ENCODE measurements at regions not wholly inside any gene's neighbourhood (a gene's known extent, or its start where the extent isn't known, plus 50 kb on each side); places are given as distances from the start of the nearest gene placed in this dataset.

DNA sequence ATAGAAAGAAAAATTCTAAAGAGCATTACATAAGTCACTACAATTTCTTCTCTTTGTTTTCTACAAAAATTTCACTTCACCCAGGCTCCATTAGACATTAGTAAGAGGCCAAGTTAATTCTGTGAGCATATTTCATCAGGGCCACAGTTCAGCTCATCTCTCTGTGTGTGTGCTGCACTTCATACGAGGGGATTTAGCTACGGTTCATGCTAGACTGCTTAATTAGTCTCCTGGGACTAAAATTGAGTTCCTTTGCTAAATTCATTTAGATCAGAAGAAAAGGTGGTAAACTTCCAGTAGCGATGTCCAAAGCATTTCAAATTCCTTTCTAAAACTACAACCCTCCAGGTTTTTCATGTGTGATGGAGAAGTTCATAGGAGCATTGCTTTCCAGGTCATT, 83.1 kb upstream of the SETMAR start:
- Mint-ChIP-seq H3K27ac (no peak overlapping the region), H3K4me3 (no peak overlapping the region), H3K9me3 (peaks cover 9% of the 10 kb centered on the region), H3K27me3 (ENCODE audit: low read depth) (no peaks in the 10 kb centered on the region), H3K36me3 (ENCODE audit: low read depth) (no peaks in the 10 kb centered on the region), H3K4me1 (ENCODE audit: low read depth) (no peaks in the 10 kb centered on the region)
- DNase-seq, result no peak
- intact Hi-C loops (cut with micrococcal nuclease), result no loop called here
- CTCF ChIA-PET, result no interaction called here

DNA sequence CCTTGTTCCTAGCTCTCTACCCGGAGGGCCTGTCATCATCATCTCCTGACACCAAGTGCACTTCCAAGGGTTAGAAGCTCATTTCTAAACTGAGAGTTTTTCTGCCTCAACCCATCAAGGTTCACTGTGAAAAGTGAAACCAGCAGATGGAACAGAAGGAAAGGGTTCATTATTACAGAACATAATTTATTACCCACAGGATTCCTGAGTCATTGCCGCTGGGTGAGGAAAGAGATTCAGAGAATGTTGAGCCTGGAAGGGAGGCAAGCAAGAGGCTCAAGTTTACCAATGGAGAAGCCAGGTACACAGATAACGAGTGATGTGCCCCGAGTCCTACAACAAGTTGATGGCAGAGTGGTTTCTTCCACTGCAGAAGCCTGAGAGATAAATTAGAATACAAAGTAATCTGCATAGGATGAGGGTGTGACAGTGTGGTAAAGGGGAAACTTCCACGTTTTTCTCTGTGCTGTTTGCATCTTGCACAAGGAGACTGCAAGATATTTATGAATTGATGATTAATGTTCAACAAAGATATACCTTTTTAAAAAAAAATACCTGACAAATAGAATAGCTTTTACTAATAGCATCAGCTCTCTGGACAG, 80.5 kb upstream of the SETMAR start:
- CTCF ChIA-PET, result no interaction called here

DNA sequence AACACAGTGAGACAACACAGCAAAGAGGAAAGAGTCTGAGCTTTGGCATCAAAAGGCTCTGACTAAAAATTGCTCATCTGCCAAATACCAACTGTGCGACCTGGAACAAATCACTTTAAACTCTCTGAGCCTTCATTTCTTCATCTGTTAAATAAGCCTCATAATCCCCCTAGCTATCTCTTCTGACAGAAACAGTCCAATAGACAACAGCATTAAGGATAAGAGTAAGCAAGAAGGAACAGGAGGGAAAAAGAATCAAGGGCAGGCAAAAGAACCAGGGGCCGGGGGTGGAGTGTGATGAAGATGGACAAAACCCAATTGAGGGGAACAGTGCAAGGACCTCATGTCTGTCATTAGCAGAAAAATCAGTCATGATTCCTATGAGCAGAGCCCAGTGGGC, 79.4 kb upstream of the SETMAR start:
- H3K9me3 Mint-ChIP-seq, result no peaks in the 10 kb centered on the region
- H3K4me1 Mint-ChIP-seq (ENCODE audit: low read depth), result no peaks in the 10 kb centered on the region
- DNase-seq, result no peak
- CTCF ChIA-PET, result no interaction called here
- no peak overlapping the region for H3K4me3 Mint-ChIP-seq
- intact Hi-C loops (cut with micrococcal nuclease), result no loop called here
- no peaks in the 10 kb centered on the region for H3K36me3 Mint-ChIP-seq (ENCODE audit: low read depth)
- H3K27ac Mint-ChIP-seq, result no peak overlapping the region
- H3K27me3 Mint-ChIP-seq (ENCODE audit: low read depth), result no peaks in the 10 kb centered on the region

More for the DNA sequence above, 80.5 kb upstream of the SETMAR start:
- no peak overlapping the region for H3K4me3 Mint-ChIP-seq
- no peak overlapping the region for H3K27ac Mint-ChIP-seq
- intact Hi-C loops (cut with micrococcal nuclease), result no loop called here
- H3K4me1 Mint-ChIP-seq (ENCODE audit: low read depth), result no peaks in the 10 kb centered on the region
- no peaks in the 10 kb centered on the region for H3K36me3 Mint-ChIP-seq (ENCODE audit: low read depth)
- H3K9me3 Mint-ChIP-seq, result no peaks in the 10 kb centered on the region
- H3K27me3 Mint-ChIP-seq (ENCODE audit: low read depth), result no peaks in the 10 kb centered on the region
- DNase-seq, result no peak

DNA sequence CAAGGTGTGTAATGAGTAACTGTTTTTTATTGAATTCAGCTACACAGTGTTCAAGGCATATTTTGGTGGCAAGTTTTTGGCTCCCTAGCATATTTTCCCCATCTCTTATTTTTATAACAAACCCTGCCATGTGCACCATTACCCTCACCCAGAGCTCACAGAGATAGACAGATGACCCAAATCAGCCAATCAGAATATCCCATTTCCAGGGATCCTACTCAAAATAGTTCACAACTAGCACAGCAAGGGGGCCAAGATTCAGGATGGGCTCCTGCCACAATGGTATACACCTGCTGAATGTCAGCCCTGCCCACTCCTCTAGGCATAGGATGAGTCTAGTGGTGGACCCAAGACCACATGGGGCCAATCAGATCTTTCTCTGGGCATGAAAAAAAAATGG, 78.8 kb upstream of the SETMAR start:
- Mint-ChIP-seq H3K4me1 (ENCODE audit: low read depth) (no peaks in the 10 kb centered on the region), H3K4me3 (no peak overlapping the region), H3K27ac (no peak overlapping the region), H3K27me3 (ENCODE audit: low read depth) (no peaks in the 10 kb centered on the region), H3K36me3 (ENCODE audit: low read depth) (no peaks in the 10 kb centered on the region), H3K9me3 (no peaks in the 10 kb centered on the region)
- CTCF ChIA-PET, result no interaction called here
- intact Hi-C loops (cut with micrococcal nuclease), result no loop called here
- DNase-seq, result no peak

DNA sequence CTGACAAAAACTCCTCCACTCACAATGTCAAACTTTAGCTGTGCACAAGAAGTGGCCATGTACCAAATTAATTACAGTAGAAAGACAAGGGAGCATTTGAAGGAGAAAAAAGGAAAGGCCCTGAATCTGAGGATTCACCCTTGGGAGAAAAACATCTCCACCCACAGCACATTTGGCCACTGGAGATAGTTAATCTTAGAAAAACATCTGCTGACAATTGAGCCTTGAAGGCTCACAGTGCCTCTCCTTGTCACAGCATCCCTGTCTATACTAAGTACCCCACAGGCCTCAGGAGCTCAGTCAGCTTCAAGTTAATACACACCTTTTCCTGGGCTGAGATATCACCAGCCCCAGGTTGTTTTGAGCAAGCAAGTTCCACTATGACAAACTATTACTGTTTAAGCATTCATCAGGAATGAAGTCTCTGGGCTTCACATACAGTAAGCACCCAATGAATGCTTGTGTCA, 78.1 kb upstream of the SETMAR start:
- no peaks in the 10 kb centered on the region for H3K4me1 Mint-ChIP-seq (ENCODE audit: low read depth)
- H3K27me3 Mint-ChIP-seq (ENCODE audit: low read depth), result no peaks in the 10 kb centered on the region
- no peaks in the 10 kb centered on the region for H3K9me3 Mint-ChIP-seq
- no peak overlapping the region for H3K27ac Mint-ChIP-seq
- no peaks in the 10 kb centered on the region for H3K36me3 Mint-ChIP-seq (ENCODE audit: low read depth)
- no peak for DNase-seq
- intact Hi-C loops (cut with micrococcal nuclease), result no loop called here
- H3K4me3 Mint-ChIP-seq, result no peak overlapping the region
- CTCF ChIA-PET, result no interaction called here

DNA sequence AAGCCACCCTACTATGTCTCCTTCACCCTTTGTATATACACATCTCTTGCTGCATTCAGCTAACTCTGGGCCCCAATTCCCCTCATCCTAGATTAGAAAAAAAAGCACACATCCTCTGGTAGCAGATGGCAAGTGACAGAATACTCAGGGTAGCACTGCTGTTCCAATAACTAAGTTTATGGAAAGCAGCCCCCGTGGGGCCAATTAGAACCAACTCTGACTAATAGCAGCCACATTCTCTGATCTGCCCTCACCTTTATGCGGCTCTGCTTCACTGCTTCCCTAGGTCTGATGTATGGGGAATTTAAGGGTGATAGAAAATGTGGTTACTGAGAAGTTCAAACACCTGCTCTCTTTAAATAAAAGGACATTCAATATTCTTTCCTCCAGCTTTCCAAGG, 74.9 kb upstream of the SETMAR start:
- no peaks in the 10 kb centered on the region for H3K4me1 Mint-ChIP-seq (ENCODE audit: low read depth)
- H3K27me3 Mint-ChIP-seq (ENCODE audit: low read depth), result no peaks in the 10 kb centered on the region
- DNase-seq, result no peak
- H3K9me3 Mint-ChIP-seq, result no peaks in the 10 kb centered on the region
- H3K4me3 Mint-ChIP-seq, result no peak overlapping the region
- intact Hi-C loops (cut with micrococcal nuclease), result no loop called here
- CTCF ChIA-PET, result no interaction called here
- H3K36me3 Mint-ChIP-seq (ENCODE audit: low read depth), result no peaks in the 10 kb centered on the region
- H3K27ac Mint-ChIP-seq, result no peak overlapping the region

DNA sequence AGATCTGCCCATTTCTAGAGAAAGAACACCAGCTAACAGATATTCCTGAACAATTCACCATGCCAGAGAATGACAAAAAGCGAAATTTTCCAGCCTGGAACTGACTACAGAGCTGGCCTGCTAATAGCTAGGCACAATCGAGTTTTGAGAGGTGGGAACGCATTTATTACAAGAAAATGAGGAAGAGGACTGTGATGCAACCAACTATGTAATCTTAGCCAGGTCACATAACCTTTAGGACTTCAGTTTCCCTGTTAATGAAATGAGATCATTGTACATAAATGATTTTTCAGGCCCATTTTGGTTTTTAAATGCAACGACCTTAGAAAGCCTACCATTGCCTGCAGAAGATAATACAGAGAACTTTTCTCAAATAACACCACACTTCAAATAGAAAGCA, 72.1 kb upstream of the SETMAR start:
- CTCF ChIA-PET, result no interaction called here
- Mint-ChIP-seq H3K27me3 (ENCODE audit: low read depth) (no peaks in the 10 kb centered on the region), H3K9me3 (no peaks in the 10 kb centered on the region), H3K4me1 (ENCODE audit: low read depth) (no peaks in the 10 kb centered on the region), H3K4me3 (no peak overlapping the region), H3K27ac (no peak overlapping the region), H3K36me3 (ENCODE audit: low read depth) (no peaks in the 10 kb centered on the region)
- intact Hi-C loops (cut with micrococcal nuclease), result no loop called here
- DNase-seq, result no peak

DNA sequence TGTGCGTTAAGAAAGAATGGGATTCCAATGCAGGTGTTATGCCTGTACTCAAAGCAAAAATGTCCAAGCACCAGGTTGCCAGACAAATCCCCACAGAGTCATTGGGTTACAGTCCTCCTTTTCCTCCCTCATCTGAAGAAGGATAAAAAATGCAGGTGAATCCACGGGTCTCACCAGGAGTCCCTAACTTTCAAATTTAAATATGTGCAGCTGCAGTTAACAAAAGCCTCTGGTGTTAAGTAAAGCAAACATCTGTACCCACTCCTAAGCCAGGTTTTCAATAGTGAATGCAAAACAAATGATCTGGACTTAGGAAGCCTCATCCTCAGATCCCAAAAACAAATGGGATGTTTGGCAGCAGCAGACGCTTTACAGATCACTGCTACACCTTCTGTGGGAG, 70.4 kb upstream of the SETMAR start:
- Mint-ChIP-seq H3K4me1 (ENCODE audit: low read depth) (no peaks in the 10 kb centered on the region), H3K4me3 (no peak overlapping the region), H3K27ac (no peak overlapping the region), H3K36me3 (ENCODE audit: low read depth) (no peaks in the 10 kb centered on the region), H3K9me3 (peaks cover 2% of the 10 kb centered on the region), H3K27me3 (ENCODE audit: low read depth) (no peaks in the 10 kb centered on the region)
- no peak for DNase-seq
- intact Hi-C loops (cut with micrococcal nuclease), result no loop called here
- CTCF ChIA-PET, result no interaction called here

DNA sequence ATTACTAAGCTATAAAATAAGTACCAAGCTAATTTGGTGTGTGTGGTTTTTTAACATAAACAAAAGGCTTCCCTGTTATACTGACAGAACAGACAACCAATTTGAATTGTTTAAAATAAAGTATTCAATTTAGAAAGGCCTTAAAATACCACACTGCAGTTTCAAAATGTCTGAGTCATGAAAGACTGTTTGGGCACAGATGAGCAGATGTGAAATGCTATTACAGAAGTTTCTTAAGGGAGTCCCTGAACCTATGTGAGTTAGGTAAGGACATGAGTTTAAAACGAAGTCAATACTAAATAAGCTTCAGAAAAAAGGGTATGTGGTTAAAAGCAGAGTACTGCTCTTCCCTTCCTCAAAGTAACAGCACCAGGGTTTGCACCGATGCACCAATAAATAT, 69.7 kb upstream of the SETMAR start:
- no peaks in the 10 kb centered on the region for H3K27me3 Mint-ChIP-seq (ENCODE audit: low read depth)
- H3K9me3 Mint-ChIP-seq, result peaks cover 4% of the 10 kb centered on the region
- H3K27ac Mint-ChIP-seq, result no peak overlapping the region
- H3K4me1 Mint-ChIP-seq (ENCODE audit: low read depth), result no peaks in the 10 kb centered on the region
- CTCF ChIA-PET, result no interaction called here
- H3K36me3 Mint-ChIP-seq (ENCODE audit: low read depth), result no peaks in the 10 kb centered on the region
- intact Hi-C loops (cut with micrococcal nuclease), result no loop called here
- no peak for DNase-seq
- no peak overlapping the region for H3K4me3 Mint-ChIP-seq

DNA sequence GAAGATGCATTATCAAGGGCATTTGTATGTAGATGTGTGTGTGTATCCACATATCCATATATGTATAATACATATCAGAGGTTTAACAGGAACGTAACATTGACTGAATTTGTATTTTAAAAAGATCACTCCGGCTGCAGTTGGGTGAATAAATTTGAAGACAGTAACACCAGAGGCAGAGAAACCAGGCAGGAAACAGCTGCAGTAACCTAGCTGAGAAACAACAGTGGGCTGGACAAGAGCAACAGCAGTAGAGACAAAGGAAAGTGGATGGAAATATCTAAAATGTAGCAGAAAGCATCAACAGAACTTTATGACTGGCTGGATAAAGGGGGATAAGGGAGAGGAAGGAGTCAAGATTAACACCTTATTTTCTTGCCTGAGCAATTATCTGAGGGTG, 68.3 kb upstream of the SETMAR start:
- no peak overlapping the region for H3K27ac Mint-ChIP-seq
- no peaks in the 10 kb centered on the region for H3K27me3 Mint-ChIP-seq (ENCODE audit: low read depth)
- H3K36me3 Mint-ChIP-seq (ENCODE audit: low read depth), result no peaks in the 10 kb centered on the region
- no peak for DNase-seq
- H3K4me3 Mint-ChIP-seq, result no peak overlapping the region
- CTCF ChIA-PET, result no interaction called here
- peaks cover 11% of the 10 kb centered on the region for H3K9me3 Mint-ChIP-seq
- no peaks in the 10 kb centered on the region for H3K4me1 Mint-ChIP-seq (ENCODE audit: low read depth)
- intact Hi-C loops (cut with micrococcal nuclease), result no loop called here

DNA sequence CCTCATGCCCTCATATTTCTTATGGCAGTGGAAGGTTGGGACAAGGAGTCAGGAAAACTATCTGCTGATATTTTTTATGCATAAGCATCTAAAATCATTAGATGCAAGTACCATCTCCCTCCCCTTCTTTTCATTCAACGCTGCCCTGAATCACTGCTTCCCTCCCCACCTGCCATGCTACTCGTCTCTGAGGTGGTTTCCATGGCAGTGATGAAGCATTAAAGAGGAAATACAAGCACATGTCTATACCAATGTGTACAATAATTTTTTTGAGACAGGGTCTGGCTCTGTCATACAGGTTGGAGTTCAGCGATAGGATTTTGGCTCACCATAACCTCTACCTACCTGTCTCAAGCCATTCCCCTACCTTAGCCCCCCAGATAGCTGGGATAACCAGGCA, 67.5 kb upstream of the SETMAR start:
- peaks cover 13% of the 10 kb centered on the region for H3K9me3 Mint-ChIP-seq
- CTCF ChIA-PET, result interaction anchor here (0.5 kb wide), 1 partner anchor 156 kb away, joined by 3 read pairs; no protein-coding TSS in a partner anchor
- no peaks in the 10 kb centered on the region for H3K27me3 Mint-ChIP-seq (ENCODE audit: low read depth)
- intact Hi-C loops (cut with micrococcal nuclease), result no loop called here
- no peaks in the 10 kb centered on the region for H3K4me1 Mint-ChIP-seq (ENCODE audit: low read depth)
- H3K4me3 Mint-ChIP-seq, result no peak overlapping the region
- no peak overlapping the region for H3K27ac Mint-ChIP-seq
- DNase-seq, result no peak
- H3K36me3 Mint-ChIP-seq (ENCODE audit: low read depth), result no peaks in the 10 kb centered on the region

DNA sequence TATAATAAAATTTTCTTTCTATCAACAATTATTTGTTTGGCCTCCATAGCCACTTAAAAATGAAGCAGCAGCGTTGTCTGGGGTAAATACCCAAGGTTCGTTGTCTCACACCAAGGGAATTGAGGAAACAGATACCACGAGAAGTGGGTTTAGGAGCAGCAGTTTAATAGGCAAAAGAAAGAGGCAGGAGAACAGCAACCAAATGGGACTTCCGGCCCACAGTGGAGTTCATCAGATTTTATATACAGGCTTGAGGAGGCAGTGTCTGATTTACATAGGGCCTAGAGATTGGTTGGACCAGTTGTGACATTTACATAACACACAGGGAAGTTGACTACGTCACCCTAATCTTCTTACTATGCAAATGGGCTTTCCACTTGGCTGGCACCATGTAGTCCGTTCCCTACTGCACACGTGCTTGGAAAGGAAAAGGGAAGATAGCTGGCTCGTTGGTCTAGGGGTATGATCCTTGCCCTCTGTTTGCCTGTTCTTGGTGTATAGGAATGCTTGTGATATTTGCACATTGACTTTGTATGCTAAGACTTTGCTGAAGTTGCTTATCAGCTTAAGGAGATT, 61.5 kb upstream of the SETMAR start:
- H3K36me3 Mint-ChIP-seq (ENCODE audit: low read depth), result no peaks in the 10 kb centered on the region
- no peak for DNase-seq
- no peak overlapping the region for H3K4me3 Mint-ChIP-seq
- H3K9me3 Mint-ChIP-seq, result peaks cover 15% of the 10 kb centered on the region
- H3K27me3 Mint-ChIP-seq (ENCODE audit: low read depth), result no peaks in the 10 kb centered on the region
- H3K27ac Mint-ChIP-seq, result no peak overlapping the region
- intact Hi-C loops (cut with micrococcal nuclease), result no loop called here
- no peaks in the 10 kb centered on the region for H3K4me1 Mint-ChIP-seq (ENCODE audit: low read depth)
- CTCF ChIA-PET, result no interaction called here

DNA sequence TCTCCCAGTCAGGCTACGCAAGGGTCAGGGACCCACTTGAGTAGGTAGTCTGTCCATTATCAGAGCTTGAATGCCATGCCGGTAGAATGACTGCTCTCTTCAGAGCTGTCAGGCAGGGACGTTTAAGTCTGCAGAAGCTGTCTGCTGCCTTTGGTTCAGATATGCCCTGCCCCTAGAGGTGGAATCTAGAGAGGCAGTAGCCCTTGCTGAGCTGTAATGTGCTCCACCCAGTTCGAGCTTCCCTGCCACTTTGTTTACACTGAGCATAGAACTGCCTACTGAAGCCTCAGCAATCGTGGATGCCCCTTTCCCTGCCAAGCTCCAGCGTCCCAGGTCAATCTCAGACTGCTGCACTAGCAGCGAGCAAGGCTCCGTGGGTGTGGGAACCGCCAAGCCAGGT, 57.5 kb upstream of the SETMAR start:
- Mint-ChIP-seq H3K9me3 (peaks cover 2% of the 10 kb centered on the region), H3K36me3 (ENCODE audit: low read depth) (no peaks in the 10 kb centered on the region), H3K4me1 (ENCODE audit: low read depth) (no peaks in the 10 kb centered on the region), H3K27ac (no peak overlapping the region), H3K4me3 (no peak overlapping the region), H3K27me3 (ENCODE audit: low read depth) (no peaks in the 10 kb centered on the region)
- intact Hi-C loops (cut with micrococcal nuclease), result no loop called here
- CTCF ChIA-PET, result no interaction called here
- DNase-seq, result no peak

All from activated naive CD4-positive, alpha-beta T cell treated with anti-CD3 and anti-CD28 coated beads for 36 hours (primary cell).